Nephron (organoid): ENCODE measurements at regions not wholly inside any gene's neighbourhood (a gene's known extent, or its start where the extent isn't known, plus 50 kb on each side); places are given as distances from the start of the nearest gene placed in this dataset.

Source experiments
- H3K27ac Mint-ChIP-seq, 3 experiments: 2 replicates each; pipeline ENCODE4 v1.8.0; 2020; ENCODE audit warnings: mixed read lengths in 3 of 3, mild to moderate bottlenecking in 2 of 3, moderate library complexity in 1 of 3
- H3K27me3 Mint-ChIP-seq: 2 replicates; pipeline ENCODE4 v1.8.0; 2021; ENCODE audit warnings: low read depth, mild to moderate bottlenecking, moderate library complexity, mixed read lengths
- H3K36me3 Mint-ChIP-seq: 2 replicates; pipeline ENCODE4 v1.8.0; 2020; ENCODE audit warnings: low read depth, mixed read lengths
- H3K4me1 Mint-ChIP-seq: 2 replicates; pipeline ENCODE4 v1.8.0; 2020; ENCODE audit warnings: mixed read lengths
- H3K4me3 Mint-ChIP-seq, 3 experiments: 2 replicates each; pipeline ENCODE4 v1.8.0; 2020; ENCODE audit warnings: mild to moderate bottlenecking in 3 of 3, mixed read lengths in 3 of 3, moderate library complexity in 2 of 3
- H3K9me3 Mint-ChIP-seq: 2 replicates; pipeline ENCODE4 v1.8.0; 2020; ENCODE audit warnings: mixed read lengths
- TF ChIP-seq, protein P1 (sequence below), 3 experiments: fragments of 200-600 bp; sonication (generic); IDR thresholded peaks; one replicate each; pipeline ENCODE4 v1.5.0; 2021; ENCODE audit warnings: antibody characterized with exemption in 3 of 3; ENCODE audit not compliant: unreplicated experiment in 3 of 3

DNA sequence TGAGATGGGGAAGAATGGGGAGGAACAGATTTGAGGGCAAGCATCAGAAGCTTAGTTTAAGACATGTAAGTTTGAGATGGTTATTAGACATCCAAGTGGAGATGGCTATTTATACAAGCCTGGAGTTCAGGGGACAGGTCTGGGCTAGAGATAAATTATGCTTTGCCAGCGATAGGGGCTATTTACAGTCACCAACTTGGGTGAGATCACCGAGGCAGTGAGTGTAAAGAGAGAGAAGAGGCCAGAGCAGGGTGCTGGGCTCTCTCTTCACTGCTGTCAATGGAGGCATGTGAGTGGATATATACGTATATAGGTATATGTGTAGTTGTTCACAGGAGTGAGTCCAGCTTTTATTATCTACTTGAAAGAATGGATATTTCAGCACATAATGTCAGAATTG lies 81.0 kb downstream of the QPCT start:
- H3K4me3 Mint-ChIP-seq = no peak overlapping the region
- H3K4me1 Mint-ChIP-seq = no peaks in the 10 kb centered on the region
- H3K36me3 Mint-ChIP-seq = no peaks in the 10 kb centered on the region
- peaks cover 6% of the 10 kb centered on the region for H3K9me3 Mint-ChIP-seq
- H3K27ac Mint-ChIP-seq = no peak overlapping the region
- TF ChIP-seq, protein P1, sequence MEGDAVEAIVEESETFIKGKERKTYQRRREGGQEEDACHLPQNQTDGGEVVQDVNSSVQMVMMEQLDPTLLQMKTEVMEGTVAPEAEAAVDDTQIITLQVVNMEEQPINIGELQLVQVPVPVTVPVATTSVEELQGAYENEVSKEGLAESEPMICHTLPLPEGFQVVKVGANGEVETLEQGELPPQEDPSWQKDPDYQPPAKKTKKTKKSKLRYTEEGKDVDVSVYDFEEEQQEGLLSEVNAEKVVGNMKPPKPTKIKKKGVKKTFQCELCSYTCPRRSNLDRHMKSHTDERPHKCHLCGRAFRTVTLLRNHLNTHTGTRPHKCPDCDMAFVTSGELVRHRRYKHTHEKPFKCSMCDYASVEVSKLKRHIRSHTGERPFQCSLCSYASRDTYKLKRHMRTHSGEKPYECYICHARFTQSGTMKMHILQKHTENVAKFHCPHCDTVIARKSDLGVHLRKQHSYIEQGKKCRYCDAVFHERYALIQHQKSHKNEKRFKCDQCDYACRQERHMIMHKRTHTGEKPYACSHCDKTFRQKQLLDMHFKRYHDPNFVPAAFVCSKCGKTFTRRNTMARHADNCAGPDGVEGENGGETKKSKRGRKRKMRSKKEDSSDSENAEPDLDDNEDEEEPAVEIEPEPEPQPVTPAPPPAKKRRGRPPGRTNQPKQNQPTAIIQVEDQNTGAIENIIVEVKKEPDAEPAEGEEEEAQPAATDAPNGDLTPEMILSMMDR (IDR thresholded peaks at IDR 0.05; ENCODE audit: unreplicated experiment in 3 of 3) = no peak
- H3K27me3 Mint-ChIP-seq = peaks cover 18% of the 10 kb centered on the region

DNA sequence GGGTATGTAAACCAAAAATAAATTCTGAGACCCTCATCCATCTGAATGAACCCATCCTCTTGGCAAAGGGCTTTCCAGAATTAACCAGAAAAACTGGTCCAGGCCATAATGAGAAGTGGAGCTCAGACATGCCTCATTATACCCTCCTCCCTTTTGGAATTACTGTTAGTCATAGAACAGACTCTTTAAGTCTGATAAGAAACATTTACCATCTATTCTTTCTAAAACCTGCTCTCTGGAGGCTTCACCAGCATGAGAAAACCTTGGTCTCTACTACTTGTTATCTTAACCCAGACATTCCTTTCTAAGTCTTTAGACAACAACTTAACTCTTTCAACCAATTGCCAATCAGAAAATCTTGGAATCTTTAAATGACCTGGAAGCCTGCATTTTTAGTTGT lies 82.8 kb downstream of the QPCT start:
- Mint-ChIP-seq H3K27me3 (peaks cover 18% of the 10 kb centered on the region), H3K9me3 (peaks cover 18% of the 10 kb centered on the region), H3K4me3 (no peak overlapping the region), H3K27ac (no peak overlapping the region), H3K4me1 (no peaks in the 10 kb centered on the region), H3K36me3 (no peaks in the 10 kb centered on the region)
- TF ChIP-seq, protein P1 (IDR thresholded peaks at IDR 0.05; ENCODE audit: unreplicated experiment in 3 of 3) = no peak

DNA sequence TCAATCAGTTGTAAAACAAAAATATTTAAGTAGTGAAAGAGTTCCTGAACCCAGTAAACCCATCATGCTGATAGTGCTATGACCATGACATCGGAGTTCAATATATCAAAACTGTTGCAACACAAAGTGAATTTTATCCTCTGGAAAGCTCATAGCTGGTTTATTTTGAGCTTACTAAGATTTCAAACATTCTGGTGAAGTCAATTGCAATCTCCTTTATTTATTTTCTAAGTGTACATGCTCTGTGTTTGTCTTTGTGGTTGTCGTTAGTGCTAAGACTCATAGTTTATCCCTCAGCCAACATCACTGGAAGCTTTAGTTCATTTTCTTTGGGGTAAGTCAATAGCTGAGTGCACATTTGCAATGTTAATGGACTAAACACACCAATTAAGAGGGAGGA lies 91.9 kb downstream of the QPCT start:
- Mint-ChIP-seq H3K4me3 (no peak overlapping the region), H3K36me3 (no peaks in the 10 kb centered on the region), H3K4me1 (no peaks in the 10 kb centered on the region), H3K27ac (no peak overlapping the region), H3K9me3 (peaks cover 7% of the 10 kb centered on the region), H3K27me3 (no peaks in the 10 kb centered on the region)
- TF ChIP-seq, protein P1 (IDR thresholded peaks at IDR 0.05; ENCODE audit: unreplicated experiment in 3 of 3) = no peak

DNA sequence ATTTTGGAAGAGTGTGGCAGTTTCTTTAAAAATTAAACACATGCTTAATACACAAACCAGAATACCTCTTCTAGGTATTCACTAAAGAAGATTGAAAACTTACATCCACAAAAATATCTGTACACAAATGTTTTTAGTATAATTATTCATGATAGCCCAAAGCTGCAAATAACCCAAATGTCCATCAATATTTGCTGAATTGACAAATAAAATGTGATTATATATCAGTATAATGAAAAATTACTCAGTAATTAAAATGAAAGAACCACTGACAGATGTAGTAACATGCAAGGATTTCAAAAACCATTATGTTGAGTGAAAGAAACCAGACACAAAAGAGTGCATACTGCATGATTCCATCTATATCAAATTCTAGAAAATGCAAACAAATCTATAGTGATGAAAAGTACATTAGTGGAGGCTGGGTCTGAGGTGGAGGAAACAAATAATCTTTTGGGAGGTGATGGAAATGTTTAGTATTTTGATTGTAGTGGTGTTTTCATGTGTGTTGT lies 94.8 kb downstream of the QPCT start:
- Mint-ChIP-seq H3K27ac (no peak overlapping the region), H3K27me3 (no peaks in the 10 kb centered on the region), H3K4me3 (no peak overlapping the region), H3K4me1 (peaks cover 10% of the 10 kb centered on the region), H3K9me3 (peaks cover 3% of the 10 kb centered on the region), H3K36me3 (no peaks in the 10 kb centered on the region)
- TF ChIP-seq, protein P1 (IDR thresholded peaks at IDR 0.05; ENCODE audit: unreplicated experiment in 3 of 3) = no peak

DNA sequence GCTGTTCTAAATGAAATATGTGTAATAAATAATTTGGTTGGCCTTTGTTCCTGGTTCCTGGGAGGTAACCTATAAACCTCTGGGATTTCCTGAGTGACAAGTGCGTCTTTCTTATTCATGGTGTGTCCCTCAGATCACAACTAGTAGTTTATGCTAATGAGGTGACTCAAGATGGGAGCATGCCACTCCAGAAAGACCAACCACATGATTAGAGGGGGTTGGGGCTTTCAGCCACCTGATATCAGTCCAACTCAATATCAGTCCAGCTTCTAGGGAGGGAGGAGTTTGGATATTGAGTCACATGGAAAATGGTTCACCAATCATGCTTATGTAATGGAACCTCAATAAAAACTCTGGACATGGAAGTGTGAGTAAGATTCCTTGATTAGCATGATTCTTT lies 96.6 kb downstream of the QPCT start:
- Mint-ChIP-seq H3K4me3 (no peak overlapping the region), H3K9me3 (peaks cover 3% of the 10 kb centered on the region), H3K4me1 (peaks cover 10% of the 10 kb centered on the region), H3K36me3 (no peaks in the 10 kb centered on the region), H3K27me3 (peaks cover under 1% of the 10 kb centered on the region), H3K27ac (no peak overlapping the region)
- TF ChIP-seq, protein P1 (IDR thresholded peaks at IDR 0.05; ENCODE audit: unreplicated experiment in 3 of 3) = no peak

DNA sequence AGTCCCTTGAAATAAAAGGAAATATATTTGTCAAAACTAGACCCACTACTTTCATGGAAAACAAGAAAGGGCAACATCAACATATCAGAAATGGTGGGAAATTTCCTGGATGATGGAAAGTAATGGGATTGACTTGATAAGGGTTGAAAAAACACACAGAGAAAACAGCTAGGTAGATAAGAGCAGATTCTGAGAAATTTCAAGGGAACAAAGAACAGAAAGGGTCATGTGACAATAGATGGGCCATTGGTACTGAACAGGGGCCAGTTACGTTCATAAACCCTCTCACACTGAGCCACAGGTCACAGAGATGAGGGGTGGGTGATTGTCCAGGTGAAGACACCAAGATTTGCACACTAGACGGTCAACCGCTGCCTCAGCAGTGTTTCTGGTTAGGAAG lies 98.7 kb downstream of the QPCT start:
- peaks cover 15% of the 10 kb centered on the region for H3K4me1 Mint-ChIP-seq
- H3K27ac Mint-ChIP-seq = peak overlapping the region in 1 of 3 experiments; percentile 62
- H3K36me3 Mint-ChIP-seq = no peaks in the 10 kb centered on the region
- H3K9me3 Mint-ChIP-seq = peaks cover 3% of the 10 kb centered on the region
- TF ChIP-seq, protein P1 (IDR thresholded peaks at IDR 0.05; ENCODE audit: unreplicated experiment in 3 of 3) = no peak
- H3K27me3 Mint-ChIP-seq = peaks cover 10% of the 10 kb centered on the region
- H3K4me3 Mint-ChIP-seq = no peak overlapping the region
